Islet of Langerhans (tissue), 1 donor: ENCODE measurements at regions not wholly inside any gene's neighbourhood (a gene's known extent, or its start where the extent isn't known, plus 50 kb on each side); places are given as distances from the start of the nearest gene placed in this dataset.
"Not testable (repeated sequence)": the region's sequence is repeated elsewhere in the genome, so short reads cannot be mapped to it uniquely, and the experiment has no call there.

Experiments
- FAIRE-seq: peaks from one replicate; lab custom pipeline; 2011; peaks lifted over from hg19 to GRCh38; lab: Jason Lieb, UNC

GRCh38 chr7:34333925-34334324, 324.1 kb upstream of the NPSR1 start:
- no peak for FAIRE-seq

- no peak for FAIRE-seq
These were observed 320.9 kb upstream of the NPSR1 start for GRCh38 chr7:34337163-34337562.

- no peak for FAIRE-seq
These were observed 319.0 kb upstream of the NPSR1 start for GRCh38 chr7:34338961-34339526.

GRCh38 chr7:34341326-34341725, 316.7 kb upstream of the NPSR1 start:
- no peak for FAIRE-seq

GRCh38 chr7:34342387-34342786, 315.6 kb upstream of the NPSR1 start:
- FAIRE-seq = no peak

- FAIRE-seq = no peak
These were observed 314.4 kb upstream of the NPSR1 start for GRCh38 chr7:34343667-34344066.

- FAIRE-seq = no peak
These were observed 304.0 kb upstream of the NPSR1 start for GRCh38 chr7:34354011-34354410.

- no peak for FAIRE-seq
These were observed 303.1 kb upstream of the NPSR1 start for GRCh38 chr7:34354899-34355298.

GRCh38 chr7:34357068-34357467, 300.9 kb upstream of the NPSR1 start:
- FAIRE-seq = no peak

- no peak for FAIRE-seq
These were observed 300.1 kb upstream of the NPSR1 start for GRCh38 chr7:34357946-34358345.

GRCh38 chr7:34358578-34358977, 299.4 kb upstream of the NPSR1 start:
- FAIRE-seq = not testable (repeated sequence)

- FAIRE-seq = no peak
These were observed 296.3 kb upstream of the NPSR1 start for GRCh38 chr7:34361663-34362250.

- no peak for FAIRE-seq
These were observed 295.4 kb upstream of the NPSR1 start for GRCh38 chr7:34362621-34363020.

GRCh38 chr7:34364130-34364529, 293.9 kb upstream of the NPSR1 start:
- FAIRE-seq = no peak

GRCh38 chr7:34365011-34365410, 293.0 kb upstream of the NPSR1 start:
- no peak for FAIRE-seq

- FAIRE-seq = no peak
These were observed 292.4 kb upstream of the NPSR1 start for GRCh38 chr7:34365611-34366010.

GRCh38 chr7:34371922-34372321, 286.1 kb upstream of the NPSR1 start:
- FAIRE-seq = no peak

- FAIRE-seq = no peak
These were observed 284.1 kb upstream of the NPSR1 start for GRCh38 chr7:34373940-34374339.

GRCh38 chr7:34382166-34382893, 275.7 kb upstream of the NPSR1 start:
- FAIRE-seq = no peak

GRCh38 chr7:34385384-34385783, 272.6 kb upstream of the NPSR1 start:
- FAIRE-seq = no peak

- no peak for FAIRE-seq
These were observed 268.5 kb upstream of the NPSR1 start for GRCh38 chr7:34389332-34390078.

GRCh38 chr7:34390103-34390502, 267.9 kb upstream of the NPSR1 start:
- FAIRE-seq = no peak

GRCh38 chr7:34392972-34393371, 265.0 kb upstream of the NPSR1 start:
- no peak for FAIRE-seq
